NCI-H1105 treated with DMSO at 0.1 percent for 48 hours (cell line): ENCODE measurements at regions not wholly inside any gene's neighbourhood (a gene's known extent, or its start where the extent isn't known, plus 50 kb on each side); places are given as distances from the start of the nearest gene placed in this dataset.

Experiments
- DNase-seq: peaks from one replicate; lab custom pipeline; 2025; lab: John Stamatoyannopoulos, UW

- no peak for DNase-seq
Measured at GRCh38 chr11:110979696-110980095, 265.8 kb upstream of the POU2AF2 start.

- DNase-seq: no peak
Measured at GRCh38 chr11:110977661-110978060, 265.4 kb upstream of the ARHGAP20 start.

GRCh38 chr11:110974731-110975130 is 262.5 kb upstream of the ARHGAP20 start:
- no peak for DNase-seq

- DNase-seq: no peak
Measured at GRCh38 chr11:110973401-110973980, 261.3 kb upstream of the ARHGAP20 start.

- DNase-seq: no peak
Measured at GRCh38 chr11:110972640-110973039, 260.4 kb upstream of the ARHGAP20 start.

- DNase-seq: no peak
Measured at GRCh38 chr11:110972106-110972505, 259.9 kb upstream of the ARHGAP20 start.

- DNase-seq: no peak
Measured at GRCh38 chr11:110971140-110971539, 258.9 kb upstream of the ARHGAP20 start.

- DNase-seq: no peak
Measured at GRCh38 chr11:110968348-110969062, 256.3 kb upstream of the ARHGAP20 start.

- no peak for DNase-seq
Measured at GRCh38 chr11:110966131-110966530, 253.9 kb upstream of the ARHGAP20 start.

GRCh38 chr11:110962921-110963320 is 250.7 kb upstream of the ARHGAP20 start:
- DNase-seq: no peak

- DNase-seq: no peak
Measured at GRCh38 chr11:110960167-110960566, 247.9 kb upstream of the ARHGAP20 start.

- no peak for DNase-seq
Measured at GRCh38 chr11:110958216-110958615, 246.0 kb upstream of the ARHGAP20 start.

GRCh38 chr11:110955776-110956175 is 243.5 kb upstream of the ARHGAP20 start:
- no peak for DNase-seq

GRCh38 chr11:110951950-110952503 is 239.8 kb upstream of the ARHGAP20 start:
- DNase-seq: no peak

GRCh38 chr11:110951037-110951949 is 239.1 kb upstream of the ARHGAP20 start:
- peak; percentile 94 for DNase-seq

- no peak for DNase-seq
Measured at GRCh38 chr11:110948112-110948511, 235.9 kb upstream of the ARHGAP20 start.

GRCh38 chr11:110947096-110947495 is 234.9 kb upstream of the ARHGAP20 start:
- DNase-seq: no peak

GRCh38 chr11:110939471-110939870 is 227.2 kb upstream of the ARHGAP20 start:
- no peak for DNase-seq

- no peak for DNase-seq
Measured at GRCh38 chr11:110935018-110935640, 222.9 kb upstream of the ARHGAP20 start.

- no peak for DNase-seq
Measured at GRCh38 chr11:110929129-110929528, 216.9 kb upstream of the ARHGAP20 start.

- peak; percentile 55 for DNase-seq
Measured at GRCh38 chr11:110928391-110928790, 216.2 kb upstream of the ARHGAP20 start.
